GM23338 (cell line): ENCODE measurements at regions not wholly inside any gene's neighbourhood (a gene's known extent, or its start where the extent isn't known, plus 50 kb on each side); places are given as distances from the start of the nearest gene placed in this dataset.

Experiments used
- ETS1 ChIP-seq: IDR thresholded peaks from 2 replicates; pipeline ENCODE4 v1.6.1; 2016; ENCODE audit warnings: antibody characterized with exemption
- EZH2 ChIP-seq: fragments of 200-600 bp; sonication (generic); IDR thresholded peaks from one replicate; pipeline ENCODE4 v1.8.0; 2017; ENCODE audit warnings: antibody characterized with exemption, mild to moderate bottlenecking, low read depth; ENCODE audit not compliant: unreplicated experiment
- EZH2phosphoT487 ChIP-seq: fragments of 200-600 bp; sonication (generic); IDR thresholded peaks from one replicate; pipeline ENCODE4 v1.8.1; 2018; ENCODE audit warnings: antibody characterized with exemption; ENCODE audit not compliant: unreplicated experiment
- POLR2AphosphoS5 ChIP-seq: IDR thresholded peaks from 2 replicates; pipeline ENCODE4 v1.6.1; 2016; ENCODE audit warnings: antibody characterized with exemption, low read depth
- STAT1 ChIP-seq: IDR thresholded peaks from one replicate; pipeline ENCODE4 v1.6.1; 2016; ENCODE audit warnings: antibody characterized with exemption; ENCODE audit not compliant: unreplicated experiment
- ZNF114 ChIP-seq: fragments of 250-450 bp; sonication (Bioruptor Pico); IDR thresholded peaks from 2 replicates; pipeline ENCODE4 v1.5.0; 2020; ENCODE audit warnings: mild to moderate bottlenecking, moderate library complexity
- ZNF331 ChIP-seq: fragments of 250-450 bp; sonication (Bioruptor Pico); IDR thresholded peaks from 2 replicates; pipeline ENCODE4 v1.5.0; 2020; ENCODE audit warnings: low read depth, mild to moderate bottlenecking, moderate library complexity
- ZNF462 ChIP-seq: fragments of 250-450 bp; sonication (Bioruptor Pico); IDR thresholded peaks from 2 replicates; pipeline ENCODE4 v1.5.0; 2020; ENCODE audit warnings: mild to moderate bottlenecking, moderate library complexity
- TF ChIP-seq, protein P1 (sequence below): IDR thresholded peaks from one replicate; pipeline ENCODE4 v1.6.1; 2018; ENCODE audit warnings: antibody characterized with exemption; ENCODE audit not compliant: unreplicated experiment

DNA sequence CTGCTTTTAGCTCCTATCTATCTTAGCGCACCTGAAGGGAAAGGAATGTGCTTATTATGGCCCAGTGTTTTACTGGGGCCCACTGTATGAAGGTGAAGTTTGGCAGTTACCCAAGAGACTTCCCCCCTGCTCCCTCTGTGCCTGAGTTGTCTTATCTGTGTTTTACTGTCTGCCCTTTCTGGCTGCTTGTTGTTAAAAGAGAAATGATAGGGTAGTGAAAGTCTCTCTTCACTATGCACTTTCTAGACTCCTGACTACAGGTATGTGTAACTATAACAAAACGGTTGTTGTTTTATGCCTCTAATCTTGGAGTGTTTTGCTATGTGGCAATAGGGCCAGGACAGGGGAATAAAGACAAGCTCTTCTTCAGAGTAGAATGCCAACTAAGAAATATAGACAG, 326.9 kb downstream of the KIF20B start (continued):
- no peak for TF ChIP-seq ZNF462 (CRISPR knock-in tag)
- no peak for TF ChIP-seq ZNF331 (CRISPR knock-in tag)
- no peak for TF ChIP-seq STAT1
- no peak for TF ChIP-seq POLR2AphosphoS5
- TF ChIP-seq ETS1: no peak
- TF ChIP-seq ZNF114 (CRISPR knock-in tag): no peak
- no peak for TF ChIP-seq EZH2
- TF ChIP-seq, protein P1, sequence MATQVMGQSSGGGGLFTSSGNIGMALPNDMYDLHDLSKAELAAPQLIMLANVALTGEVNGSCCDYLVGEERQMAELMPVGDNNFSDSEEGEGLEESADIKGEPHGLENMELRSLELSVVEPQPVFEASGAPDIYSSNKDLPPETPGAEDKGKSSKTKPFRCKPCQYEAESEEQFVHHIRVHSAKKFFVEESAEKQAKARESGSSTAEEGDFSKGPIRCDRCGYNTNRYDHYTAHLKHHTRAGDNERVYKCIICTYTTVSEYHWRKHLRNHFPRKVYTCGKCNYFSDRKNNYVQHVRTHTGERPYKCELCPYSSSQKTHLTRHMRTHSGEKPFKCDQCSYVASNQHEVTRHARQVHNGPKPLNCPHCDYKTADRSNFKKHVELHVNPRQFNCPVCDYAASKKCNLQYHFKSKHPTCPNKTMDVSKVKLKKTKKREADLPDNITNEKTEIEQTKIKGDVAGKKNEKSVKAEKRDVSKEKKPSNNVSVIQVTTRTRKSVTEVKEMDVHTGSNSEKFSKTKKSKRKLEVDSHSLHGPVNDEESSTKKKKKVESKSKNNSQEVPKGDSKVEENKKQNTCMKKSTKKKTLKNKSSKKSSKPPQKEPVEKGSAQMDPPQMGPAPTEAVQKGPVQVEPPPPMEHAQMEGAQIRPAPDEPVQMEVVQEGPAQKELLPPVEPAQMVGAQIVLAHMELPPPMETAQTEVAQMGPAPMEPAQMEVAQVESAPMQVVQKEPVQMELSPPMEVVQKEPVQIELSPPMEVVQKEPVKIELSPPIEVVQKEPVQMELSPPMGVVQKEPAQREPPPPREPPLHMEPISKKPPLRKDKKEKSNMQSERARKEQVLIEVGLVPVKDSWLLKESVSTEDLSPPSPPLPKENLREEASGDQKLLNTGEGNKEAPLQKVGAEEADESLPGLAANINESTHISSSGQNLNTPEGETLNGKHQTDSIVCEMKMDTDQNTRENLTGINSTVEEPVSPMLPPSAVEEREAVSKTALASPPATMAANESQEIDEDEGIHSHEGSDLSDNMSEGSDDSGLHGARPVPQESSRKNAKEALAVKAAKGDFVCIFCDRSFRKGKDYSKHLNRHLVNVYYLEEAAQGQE: no peak
- TF ChIP-seq EZH2phosphoT487: no peak
